DOHH2 (cell line): ENCODE measurements at regions not wholly inside any gene's neighbourhood (a gene's known extent, or its start where the extent isn't known, plus 50 kb on each side); places are given as distances from the start of the nearest gene placed in this dataset.

ENCODE experiments used
- EZH2phosphoT487 ChIP-seq: fragments of 200-600 bp; sonication (generic); IDR thresholded peaks from 2 replicates; pipeline ENCODE4 v1.6.1; 2017; ENCODE audit warnings: borderline replicate concordance, mild to moderate bottlenecking, antibody characterized with exemption, low read length, moderate library complexity, mixed read lengths
- TF ChIP-seq, protein P1 (sequence below): fragments of 200-600 bp; sonication (generic); IDR thresholded peaks from one replicate; pipeline ENCODE4 v1.5.1; 2014; ENCODE audit warnings: antibody characterized with exemption, mild to moderate bottlenecking, low read depth, low read length; ENCODE audit not compliant: poor library complexity, severe bottlenecking

- TF ChIP-seq, protein P1, sequence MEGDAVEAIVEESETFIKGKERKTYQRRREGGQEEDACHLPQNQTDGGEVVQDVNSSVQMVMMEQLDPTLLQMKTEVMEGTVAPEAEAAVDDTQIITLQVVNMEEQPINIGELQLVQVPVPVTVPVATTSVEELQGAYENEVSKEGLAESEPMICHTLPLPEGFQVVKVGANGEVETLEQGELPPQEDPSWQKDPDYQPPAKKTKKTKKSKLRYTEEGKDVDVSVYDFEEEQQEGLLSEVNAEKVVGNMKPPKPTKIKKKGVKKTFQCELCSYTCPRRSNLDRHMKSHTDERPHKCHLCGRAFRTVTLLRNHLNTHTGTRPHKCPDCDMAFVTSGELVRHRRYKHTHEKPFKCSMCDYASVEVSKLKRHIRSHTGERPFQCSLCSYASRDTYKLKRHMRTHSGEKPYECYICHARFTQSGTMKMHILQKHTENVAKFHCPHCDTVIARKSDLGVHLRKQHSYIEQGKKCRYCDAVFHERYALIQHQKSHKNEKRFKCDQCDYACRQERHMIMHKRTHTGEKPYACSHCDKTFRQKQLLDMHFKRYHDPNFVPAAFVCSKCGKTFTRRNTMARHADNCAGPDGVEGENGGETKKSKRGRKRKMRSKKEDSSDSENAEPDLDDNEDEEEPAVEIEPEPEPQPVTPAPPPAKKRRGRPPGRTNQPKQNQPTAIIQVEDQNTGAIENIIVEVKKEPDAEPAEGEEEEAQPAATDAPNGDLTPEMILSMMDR, result no peak
- no peak for TF ChIP-seq EZH2phosphoT487
Measured at GRCh38 chr9:68619072-68619471, 78.4 kb upstream of the TMEM252 start.
